Thoracic aorta (tissue), 2 donors: ENCODE measurements at regions not wholly inside any gene's neighbourhood (a gene's known extent, or its start where the extent isn't known, plus 50 kb on each side); places are given as distances from the start of the nearest gene placed in this dataset.
"Not testable (repeated sequence)": the region's sequence is repeated elsewhere in the genome, so short reads cannot be mapped to it uniquely, and the experiment has no call there.

Experiments
- ATAC-seq: fragments of 150-250 bp; one replicate; pipeline ENCODE4 v1.8.0; 2017; ENCODE audit warnings: low read depth; ENCODE audit not compliant: insufficient number of reproducible peaks, low FRiP score
- DNase-seq: peaks from one replicate; pipeline ENCODE4 v3.0.0-alpha.2; 2020; ENCODE audit warnings: low spot score
- H3K27ac ChIP-seq, 2 donors: fragments of 200-600 bp; sonication (generic); 1 replicate in 1 of 2; 2 replicates in 1 of 2; pipeline ENCODE4 v1.5.1; 2016; ENCODE audit warnings: mild to moderate bottlenecking in 2 of 2, moderate library complexity in 2 of 2
- H3K27me3 ChIP-seq: fragments of 200-600 bp; sonication (generic); replicated peaks from 2 replicates; pipeline ENCODE4 v1.6.0; 2016; ENCODE audit warnings: mild to moderate bottlenecking; ENCODE audit not compliant: insufficient read depth
- H3K36me3 ChIP-seq: fragments of 200-600 bp; sonication (generic); one replicate; pipeline ENCODE4 v1.5.1; 2016
- H3K4me1 ChIP-seq, 2 donors: fragments of 200-600 bp; sonication (generic); 1 replicate in 1 of 2; 2 replicates in 1 of 2; pipeline versions ENCODE4 v1.5.1 to v1.6.0; 2016; ENCODE audit warnings: low read depth in 2 of 2, mild to moderate bottlenecking in 1 of 2; ENCODE audit not compliant: control insufficient read depth in 1 of 2
- H3K4me3 ChIP-seq: fragments of 200-600 bp; sonication (generic); 2 replicates; pipeline ENCODE4 v1.5.1; 2016; ENCODE audit warnings: mild to moderate bottlenecking
- H3K9me3 ChIP-seq: fragments of 200-600 bp; sonication (generic); 2 replicates; pipeline ENCODE4 v1.5.1; 2016
- CTCF ChIP-seq: fragments of 200-600 bp; sonication (generic); IDR thresholded peaks from one replicate; pipeline ENCODE4 v1.5.1; 2019; ENCODE audit warnings: antibody characterized with exemption

- Histone ChIP-seq H3K36me3 (no peaks in the 10 kb centered on the region), H3K27ac (no peak overlapping the region), H3K4me1 (peaks cover 0 to 7% of the 10 kb centered on the region in 2 donors), H3K4me3 (no peak overlapping the region), H3K27me3 (no peaks in the 10 kb centered on the region), H3K9me3 (no peaks in the 10 kb centered on the region)
- TF ChIP-seq CTCF = no peak
- DNase-seq (no peak), ATAC-seq (no peak)
These were observed 114.7 kb upstream of the INTU start for GRCh38 chr4:127518046-127518445.

GRCh38 chr4:127521463-127521862 lies 111.3 kb upstream of the INTU start:
- DNase-seq (no peak), ATAC-seq (no peak)
- no peaks in the 10 kb centered on the region for H3K9me3 ChIP-seq
- H3K27me3 ChIP-seq = no peaks in the 10 kb centered on the region
- H3K27ac ChIP-seq = no peak overlapping the region
- no peak for TF ChIP-seq CTCF
- H3K4me3 ChIP-seq = no peak overlapping the region
- H3K4me1 ChIP-seq = peaks cover 0 to 7% of the 10 kb centered on the region in 2 donors
- no peaks in the 10 kb centered on the region for H3K36me3 ChIP-seq

GRCh38 chr4:127523369-127523768 lies 109.4 kb upstream of the INTU start:
- H3K9me3 ChIP-seq = no peaks in the 10 kb centered on the region
- DNase-seq = no peak
- no peak for TF ChIP-seq CTCF
- H3K4me3 ChIP-seq = no peak overlapping the region
- no peak for ATAC-seq
- H3K4me1 ChIP-seq = peaks cover 0 to 7% of the 10 kb centered on the region in 2 donors
- H3K27me3 ChIP-seq = no peaks in the 10 kb centered on the region
- no peaks in the 10 kb centered on the region for H3K36me3 ChIP-seq
- H3K27ac ChIP-seq = no peak overlapping the region

GRCh38 chr4:127525608-127526007 lies 107.1 kb upstream of the INTU start:
- peaks cover 0 to 7% of the 10 kb centered on the region in 2 donors for H3K4me1 ChIP-seq
- H3K27me3 ChIP-seq = no peaks in the 10 kb centered on the region
- H3K36me3 ChIP-seq = no peaks in the 10 kb centered on the region
- H3K27ac ChIP-seq = no peak overlapping the region
- DNase-seq (no peak), ATAC-seq (no peak)
- no peak for TF ChIP-seq CTCF
- H3K9me3 ChIP-seq = peaks cover 6% of the 10 kb centered on the region
- no peak overlapping the region for H3K4me3 ChIP-seq

GRCh38 chr4:127528302-127528701 lies 104.5 kb upstream of the INTU start:
- no peak for TF ChIP-seq CTCF
- DNase-seq (no peak), ATAC-seq (no peak)
- Histone ChIP-seq H3K27me3 (no peaks in the 10 kb centered on the region), H3K27ac (no peak overlapping the region), H3K4me3 (no peak overlapping the region), H3K4me1 (peaks cover 6 to 11% of the 10 kb centered on the region in 2 donors), H3K9me3 (peaks cover 6% of the 10 kb centered on the region), H3K36me3 (no peaks in the 10 kb centered on the region)

GRCh38 chr4:127529879-127530278 lies 102.9 kb upstream of the INTU start:
- not testable (repeated sequence) for H3K27me3 ChIP-seq, DNase-seq, ATAC-seq, H3K36me3 ChIP-seq, H3K27ac ChIP-seq, H3K9me3 ChIP-seq, H3K4me3 ChIP-seq
- H3K4me1 ChIP-seq = peaks cover 7 to 15% of the 10 kb centered on the region in 2 donors
